ENCODE measurements at regions not wholly inside any gene's neighbourhood (a gene's known extent, or its start where the extent isn't known, plus 50 kb on each side); places are given as distances from the start of the nearest gene placed in this dataset.

DNA sequence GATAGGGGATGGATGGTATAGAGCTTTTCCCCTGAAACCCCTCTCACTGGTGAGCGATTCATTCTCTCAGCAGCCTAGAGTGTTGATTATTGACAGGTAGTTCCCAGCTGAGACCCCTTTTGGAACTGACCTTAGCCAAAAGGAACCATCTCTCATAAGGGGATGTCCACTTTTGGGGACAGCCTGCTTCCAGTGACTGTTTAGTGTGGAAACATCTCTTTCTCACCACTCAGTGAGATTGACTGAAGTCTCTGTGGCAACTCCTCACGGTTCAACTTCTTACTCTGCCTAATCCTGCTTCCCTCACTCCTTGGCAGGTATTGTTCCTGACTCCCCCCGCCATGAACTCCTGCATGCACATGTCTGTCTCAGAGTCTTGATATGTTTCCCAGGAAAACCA is 529.2 kb upstream of the ATP2B1 start:
- no peak for ATAC-seq
- H3K4me1 ChIP-seq: no peaks in the 10 kb centered on the region
- no peaks in the 10 kb centered on the region for H3K36me3 ChIP-seq
- no peak overlapping the region for H3K4me3 ChIP-seq
- no peaks in the 10 kb centered on the region for H3K27me3 ChIP-seq
- H3K9me3 ChIP-seq: no peaks in the 10 kb centered on the region
- H3K27ac ChIP-seq: no peak overlapping the region
- TF ChIP-seq, protein P1, sequence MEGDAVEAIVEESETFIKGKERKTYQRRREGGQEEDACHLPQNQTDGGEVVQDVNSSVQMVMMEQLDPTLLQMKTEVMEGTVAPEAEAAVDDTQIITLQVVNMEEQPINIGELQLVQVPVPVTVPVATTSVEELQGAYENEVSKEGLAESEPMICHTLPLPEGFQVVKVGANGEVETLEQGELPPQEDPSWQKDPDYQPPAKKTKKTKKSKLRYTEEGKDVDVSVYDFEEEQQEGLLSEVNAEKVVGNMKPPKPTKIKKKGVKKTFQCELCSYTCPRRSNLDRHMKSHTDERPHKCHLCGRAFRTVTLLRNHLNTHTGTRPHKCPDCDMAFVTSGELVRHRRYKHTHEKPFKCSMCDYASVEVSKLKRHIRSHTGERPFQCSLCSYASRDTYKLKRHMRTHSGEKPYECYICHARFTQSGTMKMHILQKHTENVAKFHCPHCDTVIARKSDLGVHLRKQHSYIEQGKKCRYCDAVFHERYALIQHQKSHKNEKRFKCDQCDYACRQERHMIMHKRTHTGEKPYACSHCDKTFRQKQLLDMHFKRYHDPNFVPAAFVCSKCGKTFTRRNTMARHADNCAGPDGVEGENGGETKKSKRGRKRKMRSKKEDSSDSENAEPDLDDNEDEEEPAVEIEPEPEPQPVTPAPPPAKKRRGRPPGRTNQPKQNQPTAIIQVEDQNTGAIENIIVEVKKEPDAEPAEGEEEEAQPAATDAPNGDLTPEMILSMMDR (IDR thresholded peaks at IDR 0.05): no peak
- DNase-seq: no peak
- intact Hi-C loops (cut with DNase I): no loop called here

DNA sequence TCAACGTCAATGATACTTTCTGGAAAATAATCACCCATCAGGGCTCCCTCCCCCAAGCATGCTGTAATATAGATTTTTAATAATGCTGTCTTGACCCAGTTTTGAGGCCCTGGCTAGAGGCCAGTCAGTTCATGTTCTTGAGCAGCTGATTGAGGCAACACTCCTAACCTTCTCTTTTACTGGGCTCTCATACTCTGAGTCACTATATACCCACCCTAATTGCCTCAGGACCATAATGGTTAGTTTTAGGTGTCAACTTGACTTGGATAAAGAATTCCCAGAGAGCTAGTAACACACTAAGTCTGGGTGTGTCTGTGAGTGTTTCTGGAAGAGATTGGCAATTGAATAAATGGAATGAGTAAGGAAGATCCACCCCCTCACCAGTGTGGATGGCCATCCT is 527.0 kb upstream of the ATP2B1 start:
- Histone ChIP-seq H3K4me1 (no peaks in the 10 kb centered on the region), H3K9me3 (no peaks in the 10 kb centered on the region), H3K27me3 (no peaks in the 10 kb centered on the region), H3K36me3 (no peaks in the 10 kb centered on the region), H3K4me3 (no peak overlapping the region), H3K27ac (no peak overlapping the region)
- intact Hi-C loops (cut with DNase I): no loop called here
- DNase-seq (peak in 1 of 4 donors; percentile 13), ATAC-seq (no peak)
- TF ChIP-seq, protein P1 (IDR thresholded peaks at IDR 0.05): no peak

DNA sequence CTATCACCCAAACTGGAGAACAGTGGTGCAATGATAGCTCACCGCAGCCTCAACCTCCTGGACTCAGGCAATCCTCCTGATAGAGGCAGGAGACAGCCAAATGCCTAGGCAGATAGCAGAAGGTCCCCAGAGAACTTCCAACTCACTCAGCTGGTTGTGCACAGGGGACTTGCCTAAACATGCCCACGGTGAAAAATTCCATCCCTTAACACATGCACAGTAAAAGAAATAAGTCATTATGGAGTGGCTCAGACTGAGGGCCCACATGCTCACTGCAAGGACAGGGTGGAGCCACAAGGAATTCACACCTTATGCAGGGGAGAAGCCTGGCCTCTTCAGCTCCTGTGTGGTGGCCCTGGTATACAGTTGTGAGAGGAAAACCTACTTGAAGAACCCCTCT is 525.8 kb upstream of the ATP2B1 start:
- H3K36me3 ChIP-seq: no peaks in the 10 kb centered on the region
- H3K27ac ChIP-seq: no peak overlapping the region
- intact Hi-C loops (cut with DNase I): no loop called here
- no peak overlapping the region for H3K4me3 ChIP-seq
- TF ChIP-seq, protein P1 (IDR thresholded peaks at IDR 0.05): no peak
- no peak for DNase-seq
- no peaks in the 10 kb centered on the region for H3K4me1 ChIP-seq
- no peaks in the 10 kb centered on the region for H3K27me3 ChIP-seq
- no peak for ATAC-seq
- H3K9me3 ChIP-seq: no peaks in the 10 kb centered on the region

DNA sequence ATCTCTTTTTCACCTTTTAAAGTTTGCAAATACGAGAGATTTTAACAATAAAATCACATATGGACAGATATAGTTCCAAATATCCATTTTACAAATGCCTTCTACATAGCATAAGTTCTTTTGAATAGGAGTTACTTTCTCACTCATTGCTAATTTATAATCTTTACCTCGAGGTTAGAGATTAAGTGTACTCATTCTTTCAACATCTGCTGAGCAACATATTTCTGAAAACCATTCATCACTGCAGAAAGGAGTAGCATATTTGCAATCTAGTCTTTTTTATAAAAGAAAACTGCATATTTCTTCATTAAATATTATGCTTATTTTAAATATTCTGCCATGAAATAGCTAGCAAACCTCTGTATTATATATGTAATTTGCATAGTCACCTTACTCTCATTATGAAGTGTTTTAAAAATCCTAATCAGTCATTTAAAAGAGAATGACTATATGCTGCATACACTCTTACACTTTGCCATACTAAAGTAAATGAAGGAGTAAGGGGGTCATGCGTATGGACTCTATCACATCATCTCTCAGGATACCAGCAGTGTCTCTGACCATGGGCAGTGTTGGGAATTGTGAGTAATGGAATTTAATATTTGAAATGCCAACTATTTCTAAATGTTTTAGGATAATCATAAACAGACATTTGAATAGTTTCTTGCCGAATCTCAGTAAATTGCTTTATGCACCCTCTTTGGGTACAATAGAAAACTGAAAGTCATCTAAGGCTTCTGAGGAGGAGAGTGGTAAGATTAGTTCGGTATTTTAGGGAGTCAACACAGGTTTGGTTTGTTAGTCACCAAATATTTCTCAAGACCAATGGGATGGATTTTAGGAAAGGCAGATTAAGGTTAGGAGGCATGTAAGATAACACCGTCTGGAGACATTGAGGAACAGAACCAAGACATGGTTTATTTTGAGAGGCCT is 524.8 kb upstream of the ATP2B1 start:
- no peak for ATAC-seq
- TF ChIP-seq, protein P1 (IDR thresholded peaks at IDR 0.05): no peak

DNA sequence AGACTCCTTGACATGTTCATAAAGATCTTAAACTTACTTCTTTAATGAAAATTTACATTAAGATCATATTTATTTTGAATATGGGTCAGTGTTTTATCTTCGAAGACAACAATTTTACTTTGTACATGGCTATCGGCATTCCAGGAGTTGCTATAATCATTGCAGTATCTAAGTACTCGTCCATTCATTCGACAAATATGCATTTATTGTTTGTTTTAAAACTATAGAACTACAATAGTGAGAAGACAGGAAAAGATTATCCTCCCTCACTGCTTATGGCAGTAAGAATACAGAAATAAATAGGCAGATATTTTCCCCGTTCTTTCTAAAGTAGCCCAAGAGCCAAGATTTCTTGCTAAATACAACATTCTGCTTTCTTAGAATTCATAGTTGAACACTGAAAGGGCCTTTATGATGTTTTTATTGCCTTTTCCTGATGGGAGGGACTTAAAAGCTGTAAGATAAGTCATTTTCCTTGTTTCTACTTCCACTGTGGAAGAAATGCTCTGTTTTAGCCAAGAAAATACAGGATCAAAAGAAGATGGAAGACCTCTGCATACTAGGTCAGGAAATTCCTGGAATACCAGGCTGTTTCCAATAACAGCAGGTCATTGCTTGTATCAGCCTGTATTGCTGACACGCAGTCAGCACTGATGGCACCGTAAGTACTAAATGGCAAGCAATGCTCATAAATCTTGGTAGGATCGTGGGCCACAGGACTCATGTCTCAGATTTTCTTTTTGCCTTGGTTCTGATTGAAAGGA is 521.0 kb upstream of the ATP2B1 start:
- intact Hi-C loops (cut with DNase I): no loop called here
- TF ChIP-seq, protein P1 (IDR thresholded peaks at IDR 0.05): no peak
- H3K27ac ChIP-seq: no peak overlapping the region
- H3K36me3 ChIP-seq: no peaks in the 10 kb centered on the region
- ATAC-seq: no peak
- no peak overlapping the region for H3K4me3 ChIP-seq
- H3K9me3 ChIP-seq: no peaks in the 10 kb centered on the region
- peak in 1 of 4 donors; percentile 11 for DNase-seq
- no peaks in the 10 kb centered on the region for H3K4me1 ChIP-seq
- H3K27me3 ChIP-seq: no peaks in the 10 kb centered on the region

More for the DNA sequence above, 524.8 kb upstream of the ATP2B1 start:
- H3K27ac ChIP-seq: no peak overlapping the region
- H3K9me3 ChIP-seq: no peaks in the 10 kb centered on the region
- no peak overlapping the region for H3K4me3 ChIP-seq
- no peaks in the 10 kb centered on the region for H3K27me3 ChIP-seq
- H3K4me1 ChIP-seq: no peaks in the 10 kb centered on the region
- intact Hi-C loops (cut with DNase I): no loop called here
- DNase-seq: no peak
- no peaks in the 10 kb centered on the region for H3K36me3 ChIP-seq

Measured in left lung (tissue), 4 donors.